Fibroblast of lung (primary cell): ENCODE measurements at regions not wholly inside any gene's neighbourhood (a gene's known extent, or its start where the extent isn't known, plus 50 kb on each side); places are given as distances from the start of the nearest gene placed in this dataset.

Experiments used
- DNase-seq, 2 donors: peaks; one replicate each; pipeline versions ENCODE4 v3.0.0 to v3.0.0-alpha.2; 2010; ENCODE audit warnings: low read depth in 2 of 2
- H2AFZ ChIP-seq: 2 replicates; pipeline ENCODE4 v1.5.1; 2012; ENCODE audit warnings: low read length, control low read depth, inconsistent platforms
- H3K27ac ChIP-seq: 2 replicates; pipeline ENCODE4 v1.5.1; 2011; ENCODE audit warnings: low read length, control low read depth; ENCODE audit not compliant: insufficient read depth
- H3K27me3 ChIP-seq: 2 replicates; pipeline ENCODE4 v1.5.1; 2011; ENCODE audit warnings: mild to moderate bottlenecking, low read length; ENCODE audit not compliant: control insufficient read depth, insufficient read depth
- H3K36me3 ChIP-seq: 2 replicates; pipeline ENCODE4 v1.5.1; 2011; ENCODE audit warnings: low read length; ENCODE audit not compliant: control insufficient read depth, insufficient read depth
- H3K4me1 ChIP-seq: 2 replicates; pipeline ENCODE4 v1.5.1; 2011; ENCODE audit warnings: low read length; ENCODE audit not compliant: control insufficient read depth, insufficient read depth; ENCODE audit errors: extremely low read depth
- H3K4me2 ChIP-seq: 2 replicates; pipeline ENCODE4 v1.5.1; 2011; ENCODE audit warnings: low read length, control low read depth; ENCODE audit not compliant: insufficient read depth; ENCODE audit errors: extremely low read depth
- H3K4me3 ChIP-seq, 4 experiments: fragments of 200-600 bp in 1 of 4; sonication (generic) in 1 of 4; replicated peaks in 1 of 4; 2 replicates each; pipeline ENCODE4 v1.5.1; 2011 to 2016; ENCODE audit warnings: low read length in 4 of 4, low read depth in 3 of 4, mild to moderate bottlenecking in 3 of 4, control low read depth in 2 of 4, inconsistent platforms in 1 of 4, mixed read lengths in 1 of 4; ENCODE audit not compliant: insufficient read depth in 1 of 4; ENCODE audit errors: control extremely low read depth in 1 of 4
- H3K79me2 ChIP-seq: 2 replicates; pipeline ENCODE4 v1.5.1; 2012; ENCODE audit warnings: mild to moderate bottlenecking, low read length, inconsistent platforms; ENCODE audit not compliant: control insufficient read depth, insufficient read depth
- H3K9ac ChIP-seq: 2 replicates; pipeline ENCODE4 v1.5.1; 2011; ENCODE audit warnings: mild to moderate bottlenecking, low read length, control low read depth; ENCODE audit not compliant: insufficient read depth
- H3K9me3 ChIP-seq: 2 replicates; pipeline ENCODE4 v1.5.1; 2012; ENCODE audit warnings: low read depth, low read length; ENCODE audit not compliant: control insufficient read depth, insufficient read depth
- H4K20me1 ChIP-seq: 2 replicates; pipeline ENCODE4 v1.5.1; 2011; ENCODE audit warnings: low read length; ENCODE audit not compliant: control insufficient read depth, insufficient read depth; ENCODE audit errors: extremely low read depth
- EZH2 ChIP-seq: IDR thresholded peaks from 2 replicates; pipeline ENCODE4 v1.5.1; 2012; ENCODE audit warnings: low read length, control low read depth, mild to moderate bottlenecking; ENCODE audit errors: missing control alignments
- TF ChIP-seq, protein P1 (sequence below), 2 donors: IDR thresholded peaks in 1 of 2; conservative IDR thresholded peaks in 1 of 2; 1 replicate in 1 of 2; 2 replicates in 1 of 2; pipeline ENCODE4 v1.5.1; 2011 to 2012; ENCODE audit warnings: low read length in 2 of 2, control low read depth in 1 of 2, inconsistent platforms in 1 of 2, low read depth in 1 of 2, mild to moderate bottlenecking in 1 of 2

- Histone ChIP-seq H3K27me3 (no peaks in the 10 kb centered on the region), H2AFZ (no peak overlapping the region), H3K27ac (no peak overlapping the region), H3K9ac (no peak overlapping the region), H3K9me3 (no peaks in the 10 kb centered on the region), H3K4me1 (no peaks in the 10 kb centered on the region), H4K20me1 (no peaks in the 10 kb centered on the region), H3K79me2 (no peaks in the 10 kb centered on the region), H3K36me3 (no peaks in the 10 kb centered on the region), H3K4me3 (no peak overlapping the region), H3K4me2 (no peak overlapping the region)
- TF ChIP-seq, protein P1, sequence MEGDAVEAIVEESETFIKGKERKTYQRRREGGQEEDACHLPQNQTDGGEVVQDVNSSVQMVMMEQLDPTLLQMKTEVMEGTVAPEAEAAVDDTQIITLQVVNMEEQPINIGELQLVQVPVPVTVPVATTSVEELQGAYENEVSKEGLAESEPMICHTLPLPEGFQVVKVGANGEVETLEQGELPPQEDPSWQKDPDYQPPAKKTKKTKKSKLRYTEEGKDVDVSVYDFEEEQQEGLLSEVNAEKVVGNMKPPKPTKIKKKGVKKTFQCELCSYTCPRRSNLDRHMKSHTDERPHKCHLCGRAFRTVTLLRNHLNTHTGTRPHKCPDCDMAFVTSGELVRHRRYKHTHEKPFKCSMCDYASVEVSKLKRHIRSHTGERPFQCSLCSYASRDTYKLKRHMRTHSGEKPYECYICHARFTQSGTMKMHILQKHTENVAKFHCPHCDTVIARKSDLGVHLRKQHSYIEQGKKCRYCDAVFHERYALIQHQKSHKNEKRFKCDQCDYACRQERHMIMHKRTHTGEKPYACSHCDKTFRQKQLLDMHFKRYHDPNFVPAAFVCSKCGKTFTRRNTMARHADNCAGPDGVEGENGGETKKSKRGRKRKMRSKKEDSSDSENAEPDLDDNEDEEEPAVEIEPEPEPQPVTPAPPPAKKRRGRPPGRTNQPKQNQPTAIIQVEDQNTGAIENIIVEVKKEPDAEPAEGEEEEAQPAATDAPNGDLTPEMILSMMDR (conservative IDR thresholded peaks at IDR 0.05 in 1 of 2, IDR thresholded peaks at IDR 0.05 in 1 of 2; ENCODE audit: low read depth in 1 of 2, low read length in 2 of 2) = no peak
- TF ChIP-seq EZH2 = no peak
- DNase-seq = no peak
These were observed 1110.1 kb upstream of the PHF14 start for GRCh38 chr7:9863545-9863944.

GRCh38 chr7:9869151-9869550, 1104.5 kb upstream of the PHF14 start:
- no peak overlapping the region for H3K4me2 ChIP-seq
- no peaks in the 10 kb centered on the region for H3K79me2 ChIP-seq
- H3K4me1 ChIP-seq = no peaks in the 10 kb centered on the region
- H3K36me3 ChIP-seq = no peaks in the 10 kb centered on the region
- H3K9ac ChIP-seq = no peak overlapping the region
- H2AFZ ChIP-seq = no peak overlapping the region
- H3K27me3 ChIP-seq = no peaks in the 10 kb centered on the region
- H4K20me1 ChIP-seq = no peaks in the 10 kb centered on the region
- DNase-seq = no peak
- no peaks in the 10 kb centered on the region for H3K9me3 ChIP-seq
- H3K4me3 ChIP-seq = no peak overlapping the region
- H3K27ac ChIP-seq = no peak overlapping the region
- TF ChIP-seq EZH2 = no peak
- TF ChIP-seq, protein P1 (conservative IDR thresholded peaks at IDR 0.05 in 1 of 2, IDR thresholded peaks at IDR 0.05 in 1 of 2; ENCODE audit: low read depth in 1 of 2, low read length in 2 of 2) = no peak

GRCh38 chr7:9869566-9869965, 1104.1 kb upstream of the PHF14 start:
- no peak overlapping the region for H3K27ac ChIP-seq
- H2AFZ ChIP-seq = no peak overlapping the region
- no peaks in the 10 kb centered on the region for H3K27me3 ChIP-seq
- no peak overlapping the region for H3K4me3 ChIP-seq
- H3K4me1 ChIP-seq = no peaks in the 10 kb centered on the region
- no peak for DNase-seq
- H3K36me3 ChIP-seq = no peaks in the 10 kb centered on the region
- H3K4me2 ChIP-seq = no peak overlapping the region
- H4K20me1 ChIP-seq = no peaks in the 10 kb centered on the region
- H3K9ac ChIP-seq = no peak overlapping the region
- no peaks in the 10 kb centered on the region for H3K79me2 ChIP-seq
- no peaks in the 10 kb centered on the region for H3K9me3 ChIP-seq
- TF ChIP-seq, protein P1 (conservative IDR thresholded peaks at IDR 0.05 in 1 of 2, IDR thresholded peaks at IDR 0.05 in 1 of 2; ENCODE audit: low read depth in 1 of 2, low read length in 2 of 2) = no peak
- TF ChIP-seq EZH2 = no peak
